Endothelial cell of umbilical vein (primary cell): ENCODE measurements at regions not wholly inside any gene's neighbourhood (a gene's known extent, or its start where the extent isn't known, plus 50 kb on each side); places are given as distances from the start of the nearest gene placed in this dataset.

Experiments used
- BruUV-seq: library from RNA; stranded (reverse); fragments of 400-500 nt; replicated peaks from 2 replicates; lab custom pipeline; 2021; lab: Mats Ljungman, UMichigan
- CTCF ChIA-PET: fragments of 300-600, 350-600 bp; sonication (Branson Sonifier 250); formaldehyde crosslinking; loops from one replicate; lab custom pipeline; 2021; ENCODE audit warnings: antibody characterized with exemption, inconsistent platforms; lab: Charles Lee
- POLR2A ChIA-PET: fragments of 300-600, 350-600 bp; sonication (Branson Sonifier 250); formaldehyde crosslinking; loops from one replicate; lab custom pipeline; 2021; ENCODE audit warnings: antibody characterized with exemption, inconsistent platforms; lab: Charles Lee
- DNase-seq: peaks from one replicate; pipeline ENCODE4 v3.0.0-alpha.2; 2011; ENCODE audit warnings: low read depth, low spot score
- FAIRE-seq: peaks from 2 replicates; lab custom pipeline; 2011; peaks lifted over from hg19 to GRCh38; lab: Jason Lieb, UNC
- H2AFZ ChIP-seq: 2 replicates; pipeline ENCODE4 v1.6.0; 2012; ENCODE audit warnings: low read depth, low read length, control low read depth, inconsistent platforms
- H3K27ac ChIP-seq: 2 replicates; pipeline ENCODE4 v1.5.1; 2011; ENCODE audit warnings: low read depth, mild to moderate bottlenecking, control low read depth, low read length, moderate library complexity; ENCODE audit not compliant: insufficient read depth
- H3K27me3 ChIP-seq, 2 experiments: 2 replicates each; pipeline versions ENCODE4 v1.6.0 to v1.6.1; 2011; ENCODE audit warnings: low read length in 2 of 2, mixed read lengths in 1 of 2; ENCODE audit not compliant: control insufficient read depth in 2 of 2, insufficient read depth in 2 of 2
- H3K36me3 ChIP-seq, 2 experiments: 2 replicates in 1 of 2; 3 replicates in 1 of 2; pipeline ENCODE4 v1.5.1; 2011; ENCODE audit warnings: low read length in 2 of 2, mild to moderate bottlenecking in 1 of 2, moderate library complexity in 1 of 2; ENCODE audit not compliant: control insufficient read depth in 2 of 2, insufficient read depth in 2 of 2; ENCODE audit errors: extremely low read depth in 1 of 2
- H3K4me1 ChIP-seq: 3 replicates; pipeline ENCODE4 v1.5.1; 2011; ENCODE audit warnings: mild to moderate bottlenecking, low read length; ENCODE audit not compliant: control insufficient read depth, insufficient read depth; ENCODE audit errors: extremely low read depth
- H3K4me2 ChIP-seq: 2 replicates; pipeline ENCODE4 v1.6.1; 2011; ENCODE audit warnings: low read length, control low read depth, mixed read lengths; ENCODE audit not compliant: insufficient read depth
- H3K4me3 ChIP-seq, 3 experiments: fragments of 200-600 bp in 1 of 3; sonication (generic), shearing (Covaris generic) in 1 of 3; replicated peaks in 1 of 3; 2 replicates each; pipeline ENCODE4 v1.5.1; 2011 to 2016; ENCODE audit warnings: control low read depth in 3 of 3, low read length in 3 of 3, mild to moderate bottlenecking in 2 of 3, inconsistent platforms in 1 of 3, low read depth in 1 of 3, moderate library complexity in 1 of 3; ENCODE audit not compliant: insufficient read depth in 1 of 3
- H3K79me2 ChIP-seq: 2 replicates; pipeline ENCODE4 v1.6.0; 2012; ENCODE audit warnings: low read length, inconsistent platforms; ENCODE audit not compliant: control insufficient read depth, insufficient read depth
- H3K9ac ChIP-seq: replicated peaks from 2 replicates; pipeline ENCODE3; 2011; ENCODE audit warnings: low read length, control low read depth; ENCODE audit not compliant: insufficient read depth; ENCODE audit errors: extremely low read depth
- H3K9me1 ChIP-seq: replicated peaks from 3 replicates; pipeline ENCODE4 v1.6.0; 2011; ENCODE audit warnings: mild to moderate bottlenecking, low read length; ENCODE audit not compliant: control insufficient read depth, insufficient read depth; ENCODE audit errors: extremely low read depth
- H3K9me3 ChIP-seq: replicated peaks from 2 replicates; pipeline ENCODE4 v1.5.1; 2012; ENCODE audit warnings: low read length, inconsistent platforms; ENCODE audit not compliant: control insufficient read depth, insufficient read depth
- H4K20me1 ChIP-seq: replicated peaks from 2 replicates; pipeline ENCODE3; 2011; ENCODE audit warnings: mild to moderate bottlenecking, low read length; ENCODE audit not compliant: control insufficient read depth, insufficient read depth; ENCODE audit errors: extremely low read depth
- CTCF ChIP-seq, 2 donors: IDR thresholded peaks; 1 replicate in 1 of 2; 2 replicates in 1 of 2; pipeline ENCODE4 v1.5.1; 2011; ENCODE audit warnings: low read length in 2 of 2, mild to moderate bottlenecking in 2 of 2, moderate library complexity in 2 of 2, control low read depth in 1 of 2, inconsistent platforms in 1 of 2, low read depth in 1 of 2; ENCODE audit not compliant: insufficient read depth in 1 of 2; ENCODE audit errors: extremely low read depth in 1 of 2
- EZH2 ChIP-seq: IDR thresholded peaks from 2 replicates; pipeline ENCODE4 v1.6.1; 2012; ENCODE audit warnings: borderline replicate concordance, low read depth, mild to moderate bottlenecking, moderate library complexity, low read length, inconsistent platforms; ENCODE audit not compliant: severe bottlenecking
- FOS ChIP-seq: IDR thresholded peaks from 2 replicates; pipeline ENCODE4 v1.6.1; 2011; ENCODE audit warnings: mild to moderate bottlenecking, low read length, moderate library complexity, borderline replicate concordance; ENCODE audit not compliant: insufficient read depth
- GATA2 ChIP-seq: IDR thresholded peaks from 2 replicates; pipeline ENCODE4 v1.7.0; 2011; ENCODE audit warnings: low read depth, mild to moderate bottlenecking, moderate library complexity, mixed read lengths, low read length; ENCODE audit not compliant: insufficient read length, insufficient read depth
- JUN ChIP-seq: IDR thresholded peaks from 2 replicates; pipeline ENCODE4 v1.6.1; 2011; ENCODE audit warnings: borderline replicate concordance, low read depth; ENCODE audit not compliant: insufficient read length, insufficient read depth
- MAX ChIP-seq: IDR thresholded peaks from 2 replicates; pipeline ENCODE4 v1.6.1; 2011; ENCODE audit not compliant: insufficient read depth, insufficient read length
- MYC ChIP-seq: IDR thresholded peaks from one replicate; pipeline ENCODE4 v1.6.1; 2011; ENCODE audit warnings: mild to moderate bottlenecking, low read depth, low read length
- POLR2A ChIP-seq: IDR thresholded peaks from 2 replicates; pipeline ENCODE4 v1.6.1; 2012; ENCODE audit warnings: low read depth, mild to moderate bottlenecking, control low read depth, low read length
- POLR2AphosphoS5 ChIP-seq: IDR thresholded peaks from 2 replicates; pipeline ENCODE4 v1.6.1; 2012; ENCODE audit warnings: low read depth, mild to moderate bottlenecking, control low read depth, low read length, moderate library complexity; ENCODE audit not compliant: insufficient read depth
- dilution Hi-C: fragments of 300-500 bp; cut with MboI; formaldehyde crosslinking; loops from one replicate; pipeline ENCODE4 v1.15.0; 2019; ENCODE audit warnings: low sequenced_read_pairs; ENCODE audit not compliant: extremely low pct_ligation_motif_present
- intact Hi-C: fragments of 100-400 bp; cut with micrococcal nuclease; formaldehyde crosslinking; loops from one replicate; pipeline ENCODE4 v1.10.0; 2022

DNA sequence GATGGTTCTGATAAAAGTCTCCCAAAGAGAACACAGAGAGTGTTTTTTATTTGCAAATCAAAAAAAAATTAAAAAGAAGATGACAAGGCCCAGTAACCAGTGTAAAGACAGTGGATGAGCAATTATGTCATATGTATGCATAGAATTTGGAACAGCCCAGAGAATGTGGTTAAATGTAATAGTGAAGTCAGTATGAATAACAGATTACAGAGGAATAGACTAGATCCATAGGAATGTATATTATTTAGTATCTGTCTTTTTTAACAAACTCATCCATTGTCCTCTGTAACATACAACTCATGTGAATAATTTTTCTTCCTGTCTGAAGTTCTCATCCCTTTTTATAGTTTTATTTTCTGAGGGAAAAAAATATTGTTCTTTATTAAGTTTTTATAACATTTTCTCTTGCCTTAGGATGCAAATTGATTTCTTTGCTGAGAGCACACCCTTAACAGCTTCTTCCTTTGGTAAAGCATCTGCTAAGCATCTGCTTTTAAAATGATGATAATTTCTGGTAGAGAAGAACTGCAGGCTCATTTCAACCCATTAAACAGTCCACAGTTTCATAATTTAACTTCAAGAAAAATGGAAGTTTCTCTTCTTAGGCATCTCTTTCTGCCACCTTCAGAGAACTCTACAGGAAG is 266.5 kb upstream of the MTNR1B start:
- dilution Hi-C loops: no loop called here
- H3K27ac ChIP-seq: no peak overlapping the region
- intact Hi-C loops: no loop called here
- ChIA-PET POLR2A (no interaction called here), CTCF (no interaction called here)
- H3K27me3 ChIP-seq: no peaks in the 10 kb centered on the region
- DNase-seq (no peak), FAIRE-seq (no peak)
- H3K36me3 ChIP-seq: no peaks in the 10 kb centered on the region
- H3K79me2 ChIP-seq: no peaks in the 10 kb centered on the region
- no peaks in the 10 kb centered on the region for H4K20me1 ChIP-seq
- TF ChIP-seq FOS: no peak
- no TSS peak for BruUV-seq
- H3K9me3 ChIP-seq: peaks cover 3% of the 10 kb centered on the region
- no peaks in the 10 kb centered on the region for H3K9me1 ChIP-seq
- H3K4me2 ChIP-seq: no peak overlapping the region
- H3K4me3 ChIP-seq: no peak overlapping the region
- no peak overlapping the region for H3K9ac ChIP-seq
- no peak overlapping the region for H2AFZ ChIP-seq
- no peaks in the 10 kb centered on the region for H3K4me1 ChIP-seq

DNA sequence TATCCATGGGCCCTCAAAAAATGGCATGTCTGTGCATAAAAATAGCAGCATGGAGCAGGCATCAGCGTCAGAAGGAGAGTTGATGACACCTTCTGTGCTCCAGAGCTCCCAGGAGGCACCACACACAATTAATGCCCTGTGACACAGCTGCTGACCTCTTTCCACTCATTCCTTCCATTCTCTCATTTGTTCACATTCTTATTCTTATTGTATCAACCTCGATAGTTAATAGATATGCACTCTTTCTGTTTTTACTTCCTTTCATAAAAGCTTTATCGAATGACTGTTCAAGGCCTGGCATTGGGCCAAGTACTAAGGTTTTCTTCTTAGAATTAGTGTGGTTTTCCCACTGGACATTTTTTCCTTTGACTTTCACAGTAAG is 266.0 kb upstream of the MTNR1B start:
- H3K4me1 ChIP-seq: no peaks in the 10 kb centered on the region
- H3K27me3 ChIP-seq: no peaks in the 10 kb centered on the region
- dilution Hi-C loops (no loop called here), intact Hi-C loops (no loop called here)
- no peak for FAIRE-seq
- POLR2A ChIA-PET: no interaction called here
- no peak overlapping the region for H3K4me3 ChIP-seq
- H3K9me1 ChIP-seq: no peaks in the 10 kb centered on the region
- no TSS peak for BruUV-seq
- no peaks in the 10 kb centered on the region for H3K36me3 ChIP-seq
- no peak overlapping the region for H2AFZ ChIP-seq
- H3K27ac ChIP-seq: no peak overlapping the region
- TF ChIP-seq MYC (no peak), GATA2 (no peak), MAX (no peak), EZH2 (no peak), CTCF (IDR thresholded peaks at IDR 0.05; ENCODE audit: extremely low read depth in 1 of 2, insufficient read depth in 1 of 2, low read depth in 1 of 2, low read length in 2 of 2) (no peak), POLR2AphosphoS5 (no peak), JUN (no peak), FOS (no peak), POLR2A (no peak)
- no peak for DNase-seq
- no peak overlapping the region for H3K9ac ChIP-seq
- H4K20me1 ChIP-seq: no peaks in the 10 kb centered on the region
- no peaks in the 10 kb centered on the region for H3K79me2 ChIP-seq
- CTCF ChIA-PET: no interaction called here
- H3K9me3 ChIP-seq: peaks cover 3% of the 10 kb centered on the region
- H3K4me2 ChIP-seq: no peak overlapping the region
